UCSD-AML1 (cell line): ENCODE measurements at regions not wholly inside any gene's neighbourhood (a gene's known extent, or its start where the extent isn't known, plus 50 kb on each side); places are given as distances from the start of the nearest gene placed in this dataset.

Experiments used
- DNase-seq: peaks from one replicate; lab custom pipeline; 2025; ENCODE audit not compliant: unreplicated experiment; lab: John Stamatoyannopoulos, UW

GRCh38 chr18:34977838-34978532 is 63.2 kb upstream of the MAPRE2 start:
- peak; percentile 32 for DNase-seq

- no peak for DNase-seq
Measured at GRCh38 chr18:34978533-34978893, 62.7 kb upstream of the MAPRE2 start.

- peak; percentile 48 for DNase-seq
Measured at GRCh38 chr18:34978953-34979608, 62.1 kb upstream of the MAPRE2 start.

GRCh38 chr18:34981487-34981886 is 59.7 kb upstream of the MAPRE2 start:
- no peak for DNase-seq

GRCh38 chr18:34985963-34986362 is 55.2 kb upstream of the MAPRE2 start:
- no peak for DNase-seq

- DNase-seq = no peak
Measured at GRCh38 chr18:34990597-34990996, 50.6 kb upstream of the MAPRE2 start.

GRCh38 chr18:34991152-34991551 is 50.1 kb upstream of the MAPRE2 start:
- no peak for DNase-seq
